Fibroblast of the aortic adventitia (primary cell): ENCODE measurements at regions not wholly inside any gene's neighbourhood (a gene's known extent, or its start where the extent isn't known, plus 50 kb on each side); places are given as distances from the start of the nearest gene placed in this dataset.

Source experiments
- DNase-seq: peaks from one replicate; pipeline ENCODE4 v3.0.0-alpha.2; 2010; ENCODE audit warnings: low read depth
- H3K4me3 ChIP-seq: 2 replicates; pipeline ENCODE4 v1.5.1; 2011; ENCODE audit warnings: low read depth, mild to moderate bottlenecking, control low read depth, low read length, moderate library complexity
- CTCF ChIP-seq: IDR thresholded peaks from 2 replicates; pipeline ENCODE4 v1.5.1; 2011; ENCODE audit warnings: mild to moderate bottlenecking, low read length, control low read depth, inconsistent platforms; ENCODE audit not compliant: insufficient read depth

GRCh38 chr11:110838808-110839207 is 126.6 kb upstream of the ARHGAP20 start:
- no peak overlapping the region for H3K4me3 ChIP-seq
- no peak for DNase-seq
- TF ChIP-seq CTCF, result no peak

GRCh38 chr11:110837603-110838002 is 125.4 kb upstream of the ARHGAP20 start:
- no peak overlapping the region for H3K4me3 ChIP-seq
- TF ChIP-seq CTCF, result no peak
- no peak for DNase-seq

- no peak for DNase-seq
- H3K4me3 ChIP-seq, result no peak overlapping the region
- no peak for TF ChIP-seq CTCF
Measured at GRCh38 chr11:110835106-110835505, 122.9 kb upstream of the ARHGAP20 start.

DNA sequence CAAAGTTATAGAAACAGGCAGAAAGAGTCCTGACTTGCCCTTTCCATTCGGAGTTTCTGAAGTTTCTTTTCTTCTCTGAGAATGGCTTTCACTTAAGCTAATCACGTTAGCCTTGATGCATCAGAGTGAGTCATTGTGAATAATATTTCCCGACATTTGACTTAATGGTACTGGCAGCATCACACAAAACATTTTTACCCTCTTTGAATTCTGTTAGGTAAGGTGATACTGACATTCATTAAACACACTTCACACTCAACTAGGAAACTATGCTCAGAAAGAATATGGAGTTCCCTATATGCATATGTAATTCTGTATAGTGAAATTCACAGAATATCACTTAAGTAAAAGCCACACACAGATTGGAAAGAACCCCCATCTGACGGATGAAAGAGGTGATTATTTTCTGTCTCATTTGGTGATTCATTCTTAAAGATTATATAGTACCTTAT is 120.8 kb upstream of the ARHGAP20 start:
- no peak overlapping the region for H3K4me3 ChIP-seq
- peak; percentile 84 for DNase-seq
- TF ChIP-seq CTCF, result no peak

DNA sequence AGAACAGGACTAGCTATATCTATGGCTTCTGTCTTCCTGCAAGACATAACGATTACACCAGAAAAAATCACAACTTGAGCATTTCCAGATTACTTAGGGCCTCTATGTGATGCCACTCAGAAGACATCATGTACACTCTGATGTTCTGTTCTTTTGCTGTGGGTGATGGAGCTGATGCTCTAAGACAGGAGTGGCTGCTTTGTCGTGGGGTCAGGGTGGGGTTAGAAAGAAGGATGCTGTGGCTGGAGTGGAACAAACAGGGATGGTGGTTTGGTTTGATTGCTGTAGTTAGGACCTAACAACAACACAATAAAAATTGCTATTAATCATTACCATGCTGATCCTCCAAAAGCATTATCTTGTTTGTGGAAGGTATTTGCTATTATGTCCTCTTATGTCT is 120.3 kb upstream of the ARHGAP20 start:
- no peak for DNase-seq
- TF ChIP-seq CTCF, result no peak
- no peak overlapping the region for H3K4me3 ChIP-seq

GRCh38 chr11:110832080-110832479 is 119.8 kb upstream of the ARHGAP20 start:
- no peak for DNase-seq
- no peak for TF ChIP-seq CTCF
- H3K4me3 ChIP-seq, result no peak overlapping the region

- peak; percentile 64 for DNase-seq
- TF ChIP-seq CTCF, result no peak
- H3K4me3 ChIP-seq, result no peak overlapping the region
Measured at GRCh38 chr11:110830747-110831146, 118.5 kb upstream of the ARHGAP20 start.
